GM23338 (cell line): ENCODE measurements at regions not wholly inside any gene's neighbourhood (a gene's known extent, or its start where the extent isn't known, plus 50 kb on each side); places are given as distances from the start of the nearest gene placed in this dataset.

ENCODE experiments used
- ATAC-seq: fragments of 200-7000 bp; cut with Tn5 transposase; 3 replicates; pipeline ENCODE4 v1.9.1; 2020
- DNase-seq: peaks from one replicate; pipeline ENCODE4 v3.0.0-alpha.2; 2015; ENCODE audit warnings: low spot score
- H2AFZ ChIP-seq: fragments of 200-600 bp; sonication (generic); 2 replicates; pipeline ENCODE4 v1.8.0; 2016; ENCODE audit warnings: antibody characterized with exemption, mild to moderate bottlenecking, moderate library complexity
- H3F3A ChIP-seq: fragments of 200-600 bp; sonication (generic); replicated peaks from 2 replicates; pipeline ENCODE4 v1.8.0; 2017; ENCODE audit warnings: antibody characterized with exemption, mixed run types, low read depth
- H3K27ac ChIP-seq: fragments of 200-600 bp; sonication (generic); 2 replicates; pipeline ENCODE4 v1.6.1; 2016; ENCODE audit warnings: low read depth
- H3K27me3 ChIP-seq: fragments of 200-600 bp; sonication (generic); 2 replicates; pipeline ENCODE4 v1.8.0; 2016; ENCODE audit warnings: mild to moderate bottlenecking, mixed run types, moderate library complexity; ENCODE audit not compliant: insufficient read depth
- H3K36me3 ChIP-seq: fragments of 200-600 bp; sonication (generic); 2 replicates; pipeline ENCODE4 v1.8.0; 2016; ENCODE audit warnings: mild to moderate bottlenecking; ENCODE audit not compliant: insufficient read depth
- H3K4me1 ChIP-seq: fragments of 200-600 bp; sonication (generic); 2 replicates; pipeline ENCODE4 v1.8.0; 2016; ENCODE audit warnings: mild to moderate bottlenecking, moderate library complexity; ENCODE audit not compliant: insufficient read depth
- H3K4me2 ChIP-seq: fragments of 200-600 bp; sonication (generic); 2 replicates; pipeline ENCODE4 v1.7.1; 2017; ENCODE audit warnings: mixed run types
- H3K4me3 ChIP-seq: fragments of 200-600 bp; sonication (generic); 2 replicates; pipeline ENCODE4 v1.6.1; 2016; ENCODE audit warnings: mixed run types
- H3K79me2 ChIP-seq: fragments of 200-600 bp; sonication (generic); replicated peaks from 2 replicates; pipeline ENCODE4 v1.8.0; 2017; ENCODE audit warnings: mild to moderate bottlenecking; ENCODE audit not compliant: insufficient read depth
- H3K9me2 ChIP-seq: fragments of 200-600 bp; sonication (generic); 2 replicates; pipeline ENCODE4 v1.8.0; 2017; ENCODE audit not compliant: insufficient read depth
- H4K20me1 ChIP-seq: fragments of 200-600 bp; sonication (generic); replicated peaks from 2 replicates; pipeline ENCODE4 v1.8.0; 2017; ENCODE audit warnings: mild to moderate bottlenecking; ENCODE audit not compliant: insufficient read depth
- H3K27ac Mint-ChIP-seq: 2 replicates; pipeline ENCODE4 v1.8.0; 2020; ENCODE audit warnings: inconsistent platforms, mild to moderate bottlenecking, moderate library complexity, mixed read lengths
- H3K27me3 Mint-ChIP-seq: 3 replicates; pipeline ENCODE4 v1.8.0; 2022; ENCODE audit warnings: low read depth, mild to moderate bottlenecking, moderate library complexity, mixed read lengths, inconsistent platforms; ENCODE audit not compliant: insufficient read depth, poor library complexity
- H3K36me3 Mint-ChIP-seq: 3 replicates; pipeline ENCODE4 v1.8.0; 2021; ENCODE audit warnings: low read depth, mild to moderate bottlenecking, inconsistent platforms, moderate library complexity, mixed read lengths
- H3K4me1 Mint-ChIP-seq: 3 replicates; pipeline ENCODE4 v1.8.0; 2020; ENCODE audit warnings: mild to moderate bottlenecking, inconsistent platforms, mixed read lengths
- H3K4me3 Mint-ChIP-seq: 3 replicates; pipeline ENCODE4 v1.8.0; 2021; ENCODE audit warnings: moderate library complexity, mild to moderate bottlenecking, inconsistent platforms, mixed read lengths
- H3K9me3 Mint-ChIP-seq: 3 replicates; pipeline ENCODE4 v1.8.0; 2020; ENCODE audit warnings: moderate library complexity, mild to moderate bottlenecking, inconsistent platforms, mixed read lengths
- CREB1 ChIP-seq: fragments of 250-450 bp; sonication (Bioruptor Pico); IDR thresholded peaks from 2 replicates; pipeline ENCODE4 v1.5.0; 2020; ENCODE audit warnings: low read depth, mild to moderate bottlenecking, moderate library complexity
- CTCF ChIP-seq, 2 experiments: fragments of 200-600 bp in 1 of 2; sonication (generic) in 1 of 2; conservative IDR thresholded peaks; 2 replicates each; pipeline versions ENCODE4 v1.5.1 to v1.6.1; 2016 to 2017; ENCODE audit warnings: antibody characterized with exemption in 2 of 2, low read depth in 2 of 2, mild to moderate bottlenecking in 2 of 2, moderate library complexity in 1 of 2
- ETS1 ChIP-seq: IDR thresholded peaks from 2 replicates; pipeline ENCODE4 v1.6.1; 2016; ENCODE audit warnings: antibody characterized with exemption
- JUNB ChIP-seq: IDR thresholded peaks from one replicate; pipeline ENCODE4 v1.6.1; 2016; ENCODE audit warnings: antibody characterized with exemption; ENCODE audit not compliant: unreplicated experiment
- POLR2AphosphoS5 ChIP-seq: IDR thresholded peaks from 2 replicates; pipeline ENCODE4 v1.6.1; 2016; ENCODE audit warnings: antibody characterized with exemption, low read depth
- REST ChIP-seq: IDR thresholded peaks from one replicate; pipeline ENCODE4 v1.6.1; 2018; ENCODE audit warnings: antibody characterized with exemption; ENCODE audit not compliant: unreplicated experiment
- STAT1 ChIP-seq: IDR thresholded peaks from one replicate; pipeline ENCODE4 v1.6.1; 2016; ENCODE audit warnings: antibody characterized with exemption; ENCODE audit not compliant: unreplicated experiment

GRCh38 chrX:117840645-117841044 is 276.0 kb downstream of the KLHL13 start:
- DNase-seq (no peak), ATAC-seq (no peak)
- H3K4me2 ChIP-seq = no peak overlapping the region
- H3K27ac Mint-ChIP-seq = no peak overlapping the region
- H3K36me3 Mint-ChIP-seq = no peaks in the 10 kb centered on the region
- no peaks in the 10 kb centered on the region for H4K20me1 ChIP-seq
- H3F3A ChIP-seq = no peaks in the 10 kb centered on the region
- no peaks in the 10 kb centered on the region for H3K4me1 ChIP-seq
- H3K4me1 Mint-ChIP-seq = no peaks in the 10 kb centered on the region
- no peak overlapping the region for H3K27ac ChIP-seq
- no peak overlapping the region for H2AFZ ChIP-seq
- no peak overlapping the region for H3K4me3 ChIP-seq
- H3K4me3 Mint-ChIP-seq = no peak overlapping the region
- no peaks in the 10 kb centered on the region for H3K79me2 ChIP-seq
- H3K9me2 ChIP-seq = no peaks in the 10 kb centered on the region
- no peaks in the 10 kb centered on the region for H3K36me3 ChIP-seq
- H3K27me3 ChIP-seq = no peaks in the 10 kb centered on the region
- peaks cover 4% of the 10 kb centered on the region for H3K27me3 Mint-ChIP-seq
- 0 out of 3 replicates have a peak, but pooled peaks cover 3% of the 10 kb centered on the region for H3K9me3 Mint-ChIP-seq
- no peak for TF ChIP-seq STAT1
- no peak for TF ChIP-seq POLR2AphosphoS5
- TF ChIP-seq CREB1 = no peak
- TF ChIP-seq ETS1 = no peak
- no peak for TF ChIP-seq REST
- TF ChIP-seq JUNB = no peak

GRCh38 chrX:117839544-117839943 is 277.1 kb downstream of the KLHL13 start:
- Histone ChIP-seq H3K4me1 (no peaks in the 10 kb centered on the region), H3K9me2 (no peaks in the 10 kb centered on the region), H3K4me3 (no peak overlapping the region), H2AFZ (no peak overlapping the region), H3K36me3 (no peaks in the 10 kb centered on the region), H3K79me2 (no peaks in the 10 kb centered on the region), H3K27ac (no peak overlapping the region), H3K4me2 (no peak overlapping the region), H3F3A (no peaks in the 10 kb centered on the region), H4K20me1 (no peaks in the 10 kb centered on the region), H3K27me3 (no peaks in the 10 kb centered on the region)
- TF ChIP-seq CTCF (conservative IDR thresholded peaks at IDR 0.05; ENCODE audit: low read depth in 2 of 2) (peak; percentile 20 to 37; a peak in 1 of 4 replicates), POLR2AphosphoS5 (no peak)
- Mint-ChIP-seq H3K27me3 (peaks cover 4% of the 10 kb centered on the region), H3K36me3 (no peaks in the 10 kb centered on the region), H3K27ac (no peak overlapping the region), H3K4me1 (no peaks in the 10 kb centered on the region), H3K4me3 (no peak overlapping the region), H3K9me3 (0 out of 3 replicates have a peak, but pooled peaks cover 3% of the 10 kb centered on the region)
- ATAC-seq (no peak), DNase-seq (peak; percentile 15)
